ENCODE measurements at regions not wholly inside any gene's neighbourhood (a gene's known extent, or its start where the extent isn't known, plus 50 kb on each side); places are given as distances from the start of the nearest gene placed in this dataset.

DNA sequence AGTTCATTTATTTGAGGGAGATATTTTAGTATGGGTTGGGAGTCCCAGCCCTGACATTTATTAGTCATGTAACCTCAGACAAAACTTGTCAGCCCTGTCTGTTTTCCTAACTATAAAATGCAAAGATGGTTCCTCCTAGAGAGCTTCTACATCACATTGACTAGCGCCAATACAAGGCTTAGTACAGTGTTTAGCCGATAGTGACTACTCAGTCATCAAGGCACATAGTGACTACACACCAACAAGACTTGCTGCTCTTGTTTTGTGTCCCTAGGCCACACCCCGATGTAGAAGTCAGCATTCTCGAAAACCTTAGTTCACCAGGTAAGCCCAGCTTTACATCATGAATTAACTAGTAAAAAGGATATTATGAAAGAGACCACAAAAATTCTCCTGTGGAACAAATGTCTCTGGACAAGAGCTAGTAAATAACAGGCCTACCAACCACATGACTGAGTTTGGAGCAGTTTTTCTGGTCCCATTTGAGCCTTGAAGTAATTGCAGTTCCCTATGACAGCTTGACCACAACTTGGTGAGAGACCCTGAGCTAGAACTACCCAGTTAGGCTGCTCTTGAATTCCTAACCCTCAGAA, 68.8 kb downstream of the PFDN4 start:
- Histone ChIP-seq H2AFZ (ENCODE audit: control insufficient read depth, low read length) (no peak overlapping the region), H3K9me1 (ENCODE audit: control insufficient read depth, extremely low read depth, insufficient read depth, low read length) (no peaks in the 10 kb centered on the region), H3K27me3 (ENCODE audit: control insufficient read depth, extremely low read depth, insufficient read depth, low read length) (no peaks in the 10 kb centered on the region), H3K27ac (ENCODE audit: control insufficient read depth, insufficient read depth, low read length) (no peak overlapping the region), H3K4me2 (ENCODE audit: control insufficient read depth, extremely low read depth, insufficient read depth, low read depth, low read length) (no peak overlapping the region), H3K9ac (ENCODE audit: control insufficient read depth, extremely low read depth, insufficient read depth, low read length) (no peak overlapping the region), H3K4me3 (ENCODE audit: control insufficient read depth in 2 of 3, extremely low read depth in 1 of 3, insufficient read depth in 2 of 3, low read depth in 1 of 3, low read length in 3 of 3) (no peak overlapping the region), H3K9me3 (ENCODE audit: control insufficient read depth, low read depth, low read length) (no peaks in the 10 kb centered on the region), H3K36me3 (ENCODE audit: control insufficient read depth in 2 of 2, extremely low read depth in 1 of 2, insufficient read depth in 2 of 2, low read length in 2 of 2) (no peaks in the 10 kb centered on the region), H3K79me2 (ENCODE audit: control insufficient read depth, insufficient read depth, low read length) (no peaks in the 10 kb centered on the region), H4K20me1 (ENCODE audit: control insufficient read depth, extremely low read depth, insufficient read depth, low read length) (no peaks in the 10 kb centered on the region), H3K4me1 (ENCODE audit: control insufficient read depth, extremely low read depth, insufficient read depth, low read length) (no peaks in the 10 kb centered on the region)
- dilution Hi-C loops (cut with MboI; ENCODE audit: extremely low pct_ligation_motif_present, low sequenced_read_pairs) = no loop called here
- DNase-seq (ENCODE audit: low read depth, low spot score) (no peak), FAIRE-seq (no peak)
- TF ChIP-seq, protein P1, sequence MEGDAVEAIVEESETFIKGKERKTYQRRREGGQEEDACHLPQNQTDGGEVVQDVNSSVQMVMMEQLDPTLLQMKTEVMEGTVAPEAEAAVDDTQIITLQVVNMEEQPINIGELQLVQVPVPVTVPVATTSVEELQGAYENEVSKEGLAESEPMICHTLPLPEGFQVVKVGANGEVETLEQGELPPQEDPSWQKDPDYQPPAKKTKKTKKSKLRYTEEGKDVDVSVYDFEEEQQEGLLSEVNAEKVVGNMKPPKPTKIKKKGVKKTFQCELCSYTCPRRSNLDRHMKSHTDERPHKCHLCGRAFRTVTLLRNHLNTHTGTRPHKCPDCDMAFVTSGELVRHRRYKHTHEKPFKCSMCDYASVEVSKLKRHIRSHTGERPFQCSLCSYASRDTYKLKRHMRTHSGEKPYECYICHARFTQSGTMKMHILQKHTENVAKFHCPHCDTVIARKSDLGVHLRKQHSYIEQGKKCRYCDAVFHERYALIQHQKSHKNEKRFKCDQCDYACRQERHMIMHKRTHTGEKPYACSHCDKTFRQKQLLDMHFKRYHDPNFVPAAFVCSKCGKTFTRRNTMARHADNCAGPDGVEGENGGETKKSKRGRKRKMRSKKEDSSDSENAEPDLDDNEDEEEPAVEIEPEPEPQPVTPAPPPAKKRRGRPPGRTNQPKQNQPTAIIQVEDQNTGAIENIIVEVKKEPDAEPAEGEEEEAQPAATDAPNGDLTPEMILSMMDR (optimal IDR thresholded peaks at IDR 0.05 in 1 of 3, IDR thresholded peaks at IDR 0.05 in 1 of 3, conservative IDR thresholded peaks at IDR 0.05 in 1 of 3; ENCODE audit: extremely low read depth in 1 of 3, insufficient read depth in 2 of 3, low read length in 3 of 3) = no peak
- no peak for TF ChIP-seq EZH2 (IDR thresholded peaks at IDR 0.05; ENCODE audit: low read length)

DNA sequence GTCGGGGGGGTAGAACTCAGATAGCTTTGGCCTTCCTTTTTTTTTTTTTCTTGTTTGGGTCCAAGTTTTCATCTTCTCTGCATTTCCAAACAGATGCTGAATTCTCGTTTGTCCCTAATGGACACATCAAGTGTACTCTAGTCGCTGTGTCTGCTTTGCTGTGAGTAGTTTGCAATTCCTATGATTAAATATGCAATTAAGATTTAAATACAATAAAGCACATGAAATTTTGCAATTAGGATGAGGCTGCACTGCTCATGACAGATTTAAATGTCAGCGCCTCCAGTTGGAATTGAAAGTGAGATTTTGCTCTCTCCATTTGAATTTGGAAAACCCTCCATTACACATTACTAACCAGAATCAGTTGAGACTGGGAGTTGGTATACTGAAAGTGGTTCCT, 70.4 kb downstream of the PFDN4 start:
- Histone ChIP-seq H3K4me1 (ENCODE audit: control insufficient read depth, extremely low read depth, insufficient read depth, low read length) (no peaks in the 10 kb centered on the region), H3K27ac (ENCODE audit: control insufficient read depth, insufficient read depth, low read length) (no peak overlapping the region), H3K27me3 (ENCODE audit: control insufficient read depth, extremely low read depth, insufficient read depth, low read length) (no peaks in the 10 kb centered on the region), H3K4me3 (ENCODE audit: control insufficient read depth in 2 of 3, extremely low read depth in 1 of 3, insufficient read depth in 2 of 3, low read depth in 1 of 3, low read length in 3 of 3) (no peak overlapping the region), H3K79me2 (ENCODE audit: control insufficient read depth, insufficient read depth, low read length) (no peaks in the 10 kb centered on the region), H3K4me2 (ENCODE audit: control insufficient read depth, extremely low read depth, insufficient read depth, low read depth, low read length) (no peak overlapping the region), H3K9me1 (ENCODE audit: control insufficient read depth, extremely low read depth, insufficient read depth, low read length) (no peaks in the 10 kb centered on the region), H3K9ac (ENCODE audit: control insufficient read depth, extremely low read depth, insufficient read depth, low read length) (no peak overlapping the region), H3K36me3 (ENCODE audit: control insufficient read depth in 2 of 2, extremely low read depth in 1 of 2, insufficient read depth in 2 of 2, low read length in 2 of 2) (no peaks in the 10 kb centered on the region), H3K9me3 (ENCODE audit: control insufficient read depth, low read depth, low read length) (no peaks in the 10 kb centered on the region), H4K20me1 (ENCODE audit: control insufficient read depth, extremely low read depth, insufficient read depth, low read length) (no peaks in the 10 kb centered on the region), H2AFZ (ENCODE audit: control insufficient read depth, low read length) (no peak overlapping the region)
- dilution Hi-C loops (cut with MboI; ENCODE audit: extremely low pct_ligation_motif_present, low sequenced_read_pairs) = no loop called here
- DNase-seq (ENCODE audit: low read depth, low spot score) = no peak
- no peak for TF ChIP-seq EZH2 (IDR thresholded peaks at IDR 0.05; ENCODE audit: low read length)
- TF ChIP-seq, protein P1 (optimal IDR thresholded peaks at IDR 0.05 in 1 of 3, IDR thresholded peaks at IDR 0.05 in 1 of 3, conservative IDR thresholded peaks at IDR 0.05 in 1 of 3; ENCODE audit: extremely low read depth in 1 of 3, insufficient read depth in 2 of 3, low read length in 3 of 3) = no peak
- FAIRE-seq = no peak

All from keratinocyte (primary cell).